ENCODE measurements at regions not wholly inside any gene's neighbourhood (a gene's known extent, or its start where the extent isn't known, plus 50 kb on each side); places are given as distances from the start of the nearest gene placed in this dataset.

GRCh38 chr18:22563164-22563583, 145.5 kb upstream of the CTAGE1 start:
- H3K79me2 ChIP-seq (ENCODE audit: low read depth), result no peaks in the 10 kb centered on the region
- H2AFZ ChIP-seq (replicated peaks), result no peak overlapping the region
- TF ChIP-seq EZH2 (IDR thresholded peaks at IDR 0.05) (no peak), CTCF (IDR thresholded peaks at IDR 0.05) (peak; percentile 74)
- no peak overlapping the region for H3K27ac ChIP-seq
- peaks cover 13% of the 10 kb centered on the region for H3K4me1 ChIP-seq
- peaks cover 88% of the 10 kb centered on the region for H3K27me3 ChIP-seq
- H3F3A ChIP-seq (ENCODE audit: low read depth), result peaks cover 3% of the 10 kb centered on the region
- H3K36me3 ChIP-seq, result no peaks in the 10 kb centered on the region
- H3K9me3 Mint-ChIP-seq, result no peaks in the 10 kb centered on the region
- no peak overlapping the region for H3K4me3 Mint-ChIP-seq
- H4K20me1 ChIP-seq (ENCODE audit: low read depth), result peaks cover 9% of the 10 kb centered on the region
- H3K9ac ChIP-seq, result no peak overlapping the region
- H3K27ac Mint-ChIP-seq, result no peak overlapping the region
- H3K36me3 Mint-ChIP-seq, result no peaks in the 10 kb centered on the region
- no peaks in the 10 kb centered on the region for H3K9me3 ChIP-seq (ENCODE audit: low read depth)
- no peak overlapping the region for H3K4me3 ChIP-seq
- peak; percentile 75 for DNase-seq (ENCODE audit: low spot score)
- peaks cover 26% of the 10 kb centered on the region for H3K27me3 Mint-ChIP-seq (ENCODE audit: insufficient read depth, low read depth)
- H3K4me1 Mint-ChIP-seq, result peaks cover 8% of the 10 kb centered on the region
- no peak overlapping the region for H3K4me2 ChIP-seq

GRCh38 chr18:22564036-22564435, 146.3 kb upstream of the CTAGE1 start:
- Histone ChIP-seq H3K4me1 (peaks cover 5% of the 10 kb centered on the region), H3K9ac (no peak overlapping the region), H2AFZ (replicated peaks) (no peak overlapping the region), H3K27me3 (peaks cover 86% of the 10 kb centered on the region), H3K9me3 (ENCODE audit: low read depth) (no peaks in the 10 kb centered on the region), H3K27ac (no peak overlapping the region), H3K4me2 (no peak overlapping the region), H4K20me1 (ENCODE audit: low read depth) (peaks cover 9% of the 10 kb centered on the region), H3K79me2 (ENCODE audit: low read depth) (no peaks in the 10 kb centered on the region), H3K4me3 (no peak overlapping the region), H3K36me3 (no peaks in the 10 kb centered on the region), H3F3A (ENCODE audit: low read depth) (no peaks in the 10 kb centered on the region)
- Mint-ChIP-seq H3K27me3 (ENCODE audit: insufficient read depth, low read depth) (peaks cover 24% of the 10 kb centered on the region), H3K27ac (no peak overlapping the region), H3K36me3 (no peaks in the 10 kb centered on the region), H3K4me1 (peaks cover 6% of the 10 kb centered on the region), H3K9me3 (no peaks in the 10 kb centered on the region), H3K4me3 (no peak overlapping the region)
- DNase-seq (ENCODE audit: low spot score), result no peak
- TF ChIP-seq CTCF (IDR thresholded peaks at IDR 0.05), result no peak
- TF ChIP-seq EZH2 (IDR thresholded peaks at IDR 0.05), result no peak
- TF ChIP-seq EZH2phosphoT487 (IDR thresholded peaks at IDR 0.05), result no peak

GRCh38 chr18:22566703-22567420, 149.1 kb upstream of the CTAGE1 start:
- H3K27ac ChIP-seq, result no peak overlapping the region
- Mint-ChIP-seq H3K9me3 (peaks cover 2% of the 10 kb centered on the region), H3K4me3 (no peak overlapping the region), H3K4me1 (no peaks in the 10 kb centered on the region), H3K27ac (no peak overlapping the region), H3K36me3 (no peaks in the 10 kb centered on the region), H3K27me3 (ENCODE audit: insufficient read depth, low read depth) (peaks cover 5% of the 10 kb centered on the region)
- no peak overlapping the region for H2AFZ ChIP-seq (replicated peaks)
- H3K4me2 ChIP-seq, result no peak overlapping the region
- no peaks in the 10 kb centered on the region for H3K36me3 ChIP-seq
- H3K9me3 ChIP-seq (ENCODE audit: low read depth), result no peaks in the 10 kb centered on the region
- no peaks in the 10 kb centered on the region for H3K4me1 ChIP-seq
- DNase-seq (ENCODE audit: low spot score), result no peak
- TF ChIP-seq EZH2phosphoT487 (IDR thresholded peaks at IDR 0.05) (no peak), EZH2 (IDR thresholded peaks at IDR 0.05) (no peak), CTCF (IDR thresholded peaks at IDR 0.05) (no peak)
- H4K20me1 ChIP-seq (ENCODE audit: low read depth), result no peaks in the 10 kb centered on the region
- H3K79me2 ChIP-seq (ENCODE audit: low read depth), result no peaks in the 10 kb centered on the region
- peaks cover 70% of the 10 kb centered on the region for H3K27me3 ChIP-seq
- H3F3A ChIP-seq (ENCODE audit: low read depth), result no peaks in the 10 kb centered on the region
- H3K4me3 ChIP-seq, result no peak overlapping the region
- H3K9ac ChIP-seq, result no peak overlapping the region
